ENCODE measurements at regions not wholly inside any gene's neighbourhood (a gene's known extent, or its start where the extent isn't known, plus 50 kb on each side); places are given as distances from the start of the nearest gene placed in this dataset.

- TF ChIP-seq CTCF (IDR thresholded peaks at IDR 0.05) (no peak), POLR2A (IDR thresholded peaks at IDR 0.05) (no peak)
Measured at GRCh38 chr11:110830344-110830743, 118.1 kb upstream of the ARHGAP20 start.
